Activated T-cell treated with anti-CD3 and anti-CD28 coated beads, Interleukin-2, amount 50 U/mL, for 1 hour (primary cell): ENCODE measurements at regions not wholly inside any gene's neighbourhood (a gene's known extent, or its start where the extent isn't known, plus 50 kb on each side); places are given as distances from the start of the nearest gene placed in this dataset.

Experiments used
- DNase-seq: peaks from one replicate; pipeline ENCODE4 v3.0.0-alpha.2; 2020

GRCh38 chr16:72308396-72308795 is 136.4 kb upstream of the PMFBP1 start:
- DNase-seq, result no peak

- DNase-seq, result no peak
These were observed 130.4 kb upstream of the PMFBP1 start for GRCh38 chr16:72302332-72302731.

- no peak for DNase-seq
These were observed 129.7 kb upstream of the PMFBP1 start for GRCh38 chr16:72301523-72302236.

- no peak for DNase-seq
These were observed 128.9 kb upstream of the PMFBP1 start for GRCh38 chr16:72300892-72301291.

- DNase-seq, result no peak
These were observed 127.8 kb upstream of the PMFBP1 start for GRCh38 chr16:72299684-72300243.

- DNase-seq, result no peak
These were observed 127.0 kb upstream of the PMFBP1 start for GRCh38 chr16:72298961-72299360.

- no peak for DNase-seq
These were observed 124.0 kb upstream of the PMFBP1 start for GRCh38 chr16:72295914-72296313.

GRCh38 chr16:72291531-72291981 is 119.6 kb upstream of the PMFBP1 start:
- DNase-seq, result no peak

- DNase-seq, result no peak
These were observed 119.2 kb upstream of the PMFBP1 start for GRCh38 chr16:72291121-72291520.

GRCh38 chr16:72287649-72288048 is 115.7 kb upstream of the PMFBP1 start:
- DNase-seq, result no peak

- DNase-seq, result no peak
These were observed 115.1 kb upstream of the PMFBP1 start for GRCh38 chr16:72286936-72287620.

GRCh38 chr16:72285728-72286127 is 113.8 kb upstream of the PMFBP1 start:
- no peak for DNase-seq

- no peak for DNase-seq
These were observed 113.4 kb upstream of the PMFBP1 start for GRCh38 chr16:72285324-72285723.

- no peak for DNase-seq
These were observed 112.3 kb upstream of the PMFBP1 start for GRCh38 chr16:72284042-72284789.

GRCh38 chr16:72282362-72282761 is 110.4 kb upstream of the PMFBP1 start:
- no peak for DNase-seq

GRCh38 chr16:72278301-72278700 is 106.3 kb upstream of the PMFBP1 start:
- DNase-seq, result no peak

GRCh38 chr16:72277749-72278148 is 105.8 kb upstream of the PMFBP1 start:
- no peak for DNase-seq

GRCh38 chr16:72271699-72272240 is 99.8 kb upstream of the PMFBP1 start:
- no peak for DNase-seq

GRCh38 chr16:72270531-72270930 is 98.6 kb upstream of the PMFBP1 start:
- no peak for DNase-seq

GRCh38 chr16:72266836-72267235 is 94.9 kb upstream of the PMFBP1 start:
- DNase-seq, result no peak

- DNase-seq, result no peak
These were observed 92.8 kb upstream of the PMFBP1 start for GRCh38 chr16:72264771-72265170.

GRCh38 chr16:72262711-72263110 is 90.8 kb upstream of the PMFBP1 start:
- DNase-seq, result no peak

GRCh38 chr16:72261127-72261526 is 89.2 kb upstream of the PMFBP1 start:
- no peak for DNase-seq
